Fibroblast of peridontal ligament (primary cell): ENCODE measurements at regions not wholly inside any gene's neighbourhood (a gene's known extent, or its start where the extent isn't known, plus 50 kb on each side); places are given as distances from the start of the nearest gene placed in this dataset.
"Not testable (repeated sequence)": the region's sequence is repeated elsewhere in the genome, so short reads cannot be mapped to it uniquely, and the experiment has no call there.

Source experiments
- DNase-seq: peaks from one replicate; pipeline ENCODE4 v3.0.0-alpha.2; 2010; ENCODE audit errors: extremely low read depth

DNA sequence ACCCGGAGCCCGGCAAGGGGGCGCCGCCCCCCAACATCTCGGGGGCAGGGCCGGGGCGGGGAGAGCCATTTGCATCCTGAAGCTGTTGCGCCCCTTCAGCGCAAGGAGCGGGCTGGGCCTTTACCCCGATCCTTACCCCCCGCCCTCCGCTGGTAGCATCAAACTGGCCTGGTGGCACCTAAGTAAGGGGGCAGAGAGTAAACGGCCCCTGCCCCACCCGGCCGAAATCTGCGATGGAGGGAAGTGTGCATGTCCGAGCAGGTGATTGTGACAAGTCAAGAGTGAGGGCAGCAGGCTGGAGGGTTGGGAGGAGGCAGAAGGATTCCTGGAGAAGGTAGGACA lies 101.2 kb downstream of the ESM1 start:
- no peak for DNase-seq

DNA sequence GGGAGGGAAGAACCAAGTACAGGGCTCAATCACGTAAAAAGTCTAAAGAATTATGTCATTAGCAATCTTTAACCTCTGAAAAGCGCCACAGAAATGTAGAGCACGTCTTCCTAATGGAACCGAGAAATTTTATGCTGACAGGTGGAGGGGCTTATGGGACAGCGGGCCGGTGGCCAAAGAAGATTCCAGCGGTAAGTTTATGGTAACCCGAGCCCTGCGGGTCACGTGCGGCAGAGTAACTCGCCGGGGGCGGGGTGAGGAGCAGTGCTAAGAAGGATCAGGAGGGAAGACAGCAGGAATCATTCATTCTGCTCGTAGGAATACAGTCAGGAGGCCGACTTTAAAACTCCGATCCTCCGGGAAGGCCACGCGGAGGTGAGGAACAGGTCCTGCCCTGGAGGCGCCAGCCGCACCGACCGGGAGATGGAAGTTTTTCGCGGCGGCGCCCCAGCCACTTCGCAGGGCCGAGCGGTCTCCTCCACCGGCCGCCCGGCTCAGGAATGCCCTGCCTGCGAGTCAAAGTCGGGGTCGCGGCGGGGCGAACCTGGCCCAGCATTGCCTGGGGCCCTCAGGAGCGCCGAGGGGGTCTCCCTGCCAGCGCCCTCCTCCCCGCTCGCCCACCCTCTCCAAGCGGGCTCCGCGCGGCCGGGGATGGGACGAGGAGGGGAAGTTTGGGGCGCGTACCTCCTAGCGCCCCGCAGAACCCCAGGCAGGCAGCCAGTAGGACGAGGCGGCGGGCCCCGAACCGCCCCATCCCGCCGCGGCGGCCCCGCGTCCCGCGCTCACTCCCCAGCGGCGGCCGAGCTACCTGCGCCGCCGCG lies 101.8 kb downstream of the ESM1 start:
- peak; percentile 47 for DNase-seq

DNA sequence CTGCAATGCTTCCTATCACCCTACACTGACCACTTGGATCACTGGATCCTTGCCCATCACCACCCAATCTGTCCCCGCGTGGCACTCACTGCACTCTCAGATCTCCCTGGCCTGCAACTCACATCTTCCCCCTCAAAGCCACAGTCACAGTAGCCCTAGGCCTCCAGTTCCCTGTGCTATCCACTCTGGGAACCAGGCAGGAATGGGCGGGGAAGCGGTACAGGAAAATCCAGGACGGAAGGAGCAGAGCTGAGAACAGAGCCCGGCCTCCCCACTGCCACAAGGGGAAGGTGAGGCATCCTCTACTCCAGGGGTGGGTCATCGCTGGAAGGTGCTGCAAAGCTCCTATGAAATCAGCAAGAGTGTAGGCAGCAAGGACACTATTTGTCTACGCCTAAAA lies 102.6 kb downstream of the ESM1 start:
- no peak for DNase-seq

DNA sequence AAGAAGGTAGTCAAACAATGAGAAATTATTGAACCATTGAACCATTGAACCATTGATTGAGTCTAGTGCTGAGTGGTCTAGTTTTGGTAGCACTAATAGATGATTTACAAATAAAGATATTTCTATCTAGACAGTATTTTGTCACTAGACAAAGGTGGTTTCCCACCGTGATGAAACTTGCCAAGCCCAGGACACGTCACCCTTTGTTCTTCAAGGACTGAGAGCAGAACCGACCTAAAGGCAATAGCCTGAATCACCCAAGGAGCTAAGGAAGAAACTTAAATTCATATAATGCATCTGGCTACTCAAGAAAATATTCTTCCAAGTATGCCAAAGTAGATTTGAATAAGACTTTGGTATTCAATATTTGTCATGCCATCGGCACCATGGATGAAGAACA lies 103.3 kb downstream of the ESM1 start:
- no peak for DNase-seq

DNA sequence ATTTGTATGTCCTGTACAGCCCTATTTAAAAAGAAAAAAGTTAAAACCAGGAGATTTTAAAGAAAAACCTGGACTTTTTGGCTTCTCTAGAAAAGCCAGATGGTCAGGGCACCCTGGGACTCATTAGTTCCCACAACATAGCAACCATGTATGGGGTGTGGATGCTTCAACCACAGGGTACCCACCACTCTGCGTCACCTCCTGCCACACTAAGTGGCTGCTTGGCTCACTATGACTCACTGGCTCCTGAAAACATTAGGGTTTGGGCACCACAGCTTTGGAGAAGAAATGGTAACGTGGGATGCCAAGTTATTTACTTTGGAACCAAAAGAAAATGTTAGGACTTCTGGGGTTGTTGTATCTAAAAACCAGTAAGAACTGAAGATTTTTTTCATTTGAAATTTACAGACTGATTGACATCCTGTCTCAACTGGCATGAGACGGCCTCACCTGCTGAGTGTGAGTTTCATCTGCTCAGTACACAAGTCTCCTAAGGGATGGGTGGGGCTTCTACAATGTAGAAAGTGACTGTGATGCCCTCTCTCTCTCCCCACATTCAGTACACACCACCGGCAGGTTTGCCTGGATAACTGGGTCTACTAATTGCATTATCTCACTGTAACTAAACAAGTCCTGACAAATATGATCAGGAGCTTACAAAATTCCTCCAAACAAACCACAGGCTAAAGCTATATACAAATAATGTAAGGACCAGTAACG lies 103.9 kb downstream of the ESM1 start:
- peak; percentile 54 for DNase-seq

DNA sequence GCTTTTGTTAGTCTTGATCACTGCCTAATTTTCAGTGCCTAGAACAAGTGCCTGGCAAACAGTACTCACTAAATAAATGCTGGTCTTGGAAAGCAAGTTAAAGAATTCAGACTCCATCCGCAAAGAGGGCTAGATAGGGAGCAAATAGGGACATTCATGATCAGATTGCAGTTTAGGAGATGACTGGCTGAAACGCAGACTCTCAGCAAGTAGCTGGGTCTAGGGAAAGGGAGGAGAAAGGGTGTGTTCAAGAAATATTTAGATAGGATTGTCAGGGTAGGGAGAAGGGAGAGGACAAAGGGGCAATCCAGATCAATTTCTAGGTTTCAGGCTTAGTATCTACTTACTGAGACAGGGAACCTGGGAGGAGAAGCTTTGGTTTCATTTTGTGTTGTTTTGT lies 108.4 kb downstream of the ESM1 start:
- no peak for DNase-seq

DNA sequence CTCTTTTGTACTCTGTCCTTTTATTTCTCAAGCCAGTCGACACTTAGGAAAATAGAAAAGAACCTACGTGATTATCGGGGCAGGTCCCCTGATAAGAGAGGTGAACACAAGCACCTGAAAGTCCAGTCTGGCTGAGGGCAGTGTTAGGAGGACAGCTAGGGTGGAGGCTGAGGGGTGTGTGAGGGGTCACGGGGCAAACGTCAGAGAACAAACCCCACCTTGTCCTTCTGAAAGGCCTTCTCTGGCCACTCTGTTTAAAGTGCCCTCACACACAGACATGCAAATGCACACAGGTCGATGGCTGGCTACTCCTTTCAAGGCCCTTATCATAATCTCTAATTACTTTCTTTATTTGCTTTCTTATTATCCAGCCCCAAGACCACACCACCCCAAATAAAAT lies 108.8 kb downstream of the ESM1 start:
- no peak for DNase-seq

DNA sequence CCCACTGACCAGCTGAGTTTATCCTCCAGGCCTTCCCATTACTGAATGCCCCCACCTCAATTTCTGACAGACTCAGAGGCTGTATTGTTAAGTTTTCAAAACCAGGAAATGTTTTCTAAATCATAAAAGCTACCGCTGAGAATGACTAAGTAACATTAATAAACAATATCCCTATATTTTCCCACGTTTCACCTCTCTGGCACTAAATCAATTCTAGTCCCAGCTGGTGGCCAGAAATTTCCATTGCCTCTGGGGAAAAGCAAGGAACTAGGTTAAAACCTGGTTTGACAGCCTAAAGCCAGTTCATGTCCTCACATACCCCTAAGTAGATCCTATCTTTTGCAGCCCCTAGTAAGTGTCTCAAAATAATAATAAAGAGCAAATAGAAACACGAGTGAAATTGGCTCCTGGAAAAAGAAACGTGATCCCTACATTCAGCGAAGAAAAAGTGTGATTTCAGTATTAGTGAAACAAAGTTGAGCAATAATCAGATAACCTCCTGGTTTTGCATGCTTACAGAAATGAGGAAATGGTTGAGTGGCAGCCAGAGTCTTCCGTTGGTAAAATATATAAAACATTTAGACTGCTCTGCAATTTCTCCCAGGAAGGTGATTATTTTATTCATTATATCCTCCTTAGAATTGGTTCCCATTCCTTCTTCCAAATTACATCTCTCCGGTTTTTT lies 110.9 kb downstream of the ESM1 start:
- DNase-seq, result peak; percentile 58

DNA sequence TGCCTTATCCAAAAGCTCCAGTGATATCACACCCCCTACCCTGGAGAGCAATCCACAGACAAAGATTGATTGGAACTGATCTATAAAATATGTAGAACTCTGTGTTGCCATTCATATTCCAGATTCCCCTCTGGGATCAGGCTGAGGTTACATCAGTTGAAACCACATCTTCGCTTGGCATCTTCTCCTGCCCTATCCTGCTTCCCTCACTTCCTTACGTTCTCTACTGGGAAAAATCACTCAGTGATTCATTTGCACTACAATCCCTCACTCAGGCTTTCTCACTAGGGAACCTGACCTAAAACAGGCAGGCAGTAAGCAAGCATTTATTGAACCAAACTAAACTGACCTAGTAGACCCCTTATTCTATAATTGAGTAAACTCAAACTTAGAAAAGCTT lies 111.7 kb downstream of the ESM1 start:
- peak; percentile 84 for DNase-seq

DNA sequence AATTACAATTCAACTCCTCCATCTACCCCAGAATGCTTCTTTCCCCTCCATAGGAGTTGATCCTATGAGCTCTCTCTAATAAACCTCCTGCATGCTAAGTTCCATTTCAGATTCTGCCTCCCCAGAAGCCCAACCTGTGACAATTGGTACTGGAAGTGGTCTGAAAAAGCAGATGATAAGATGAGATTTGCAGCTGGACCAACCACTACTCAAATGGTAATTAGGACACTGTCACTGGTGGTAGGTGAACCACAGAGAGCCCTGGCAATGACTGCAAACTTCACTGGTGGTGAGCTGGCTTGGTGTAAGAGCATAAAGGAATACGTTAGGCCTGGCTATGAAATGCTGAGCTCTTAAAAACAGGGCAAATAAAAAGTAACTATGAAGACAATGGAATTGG lies 112.6 kb downstream of the ESM1 start:
- DNase-seq, result no peak

DNA sequence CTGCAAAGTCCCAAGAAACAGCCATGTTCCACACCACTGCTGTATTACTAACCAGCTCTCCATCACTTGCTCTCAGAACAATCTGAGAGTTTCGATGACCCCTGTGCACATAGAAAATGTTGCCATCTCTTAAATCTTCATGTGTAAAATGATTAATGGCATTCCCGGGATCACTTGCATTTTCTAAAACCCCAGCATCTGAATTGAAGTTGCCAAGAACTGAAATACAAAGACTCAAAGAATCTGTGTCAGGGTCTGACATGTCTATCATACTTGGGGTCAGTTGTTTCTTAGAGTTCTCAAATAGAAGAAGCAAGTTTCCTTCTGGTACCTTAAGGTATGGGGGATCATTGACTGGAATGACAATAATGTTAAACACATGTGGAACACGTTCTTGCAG lies 115.1 kb downstream of the ESM1 start:
- no peak for DNase-seq

DNA sequence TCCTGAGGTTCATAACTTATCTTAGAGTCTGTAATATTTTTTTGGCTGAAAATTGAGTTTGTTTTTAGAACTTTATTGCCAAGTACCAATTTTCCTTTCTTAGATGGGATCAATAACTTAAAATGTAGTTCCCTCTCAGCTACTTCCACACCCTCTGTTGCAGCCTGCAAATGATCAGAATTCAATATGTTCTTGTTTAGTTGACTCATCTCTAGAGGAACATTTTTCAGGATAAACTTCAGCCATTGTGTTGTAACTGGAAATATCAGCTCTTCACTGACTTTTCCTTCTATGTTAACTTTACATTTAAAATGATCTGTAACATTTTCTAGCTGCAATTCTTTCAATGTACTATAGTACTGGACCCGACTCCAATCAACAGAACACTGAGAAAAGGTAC lies 115.7 kb downstream of the ESM1 start:
- peak; percentile 77 for DNase-seq

DNA sequence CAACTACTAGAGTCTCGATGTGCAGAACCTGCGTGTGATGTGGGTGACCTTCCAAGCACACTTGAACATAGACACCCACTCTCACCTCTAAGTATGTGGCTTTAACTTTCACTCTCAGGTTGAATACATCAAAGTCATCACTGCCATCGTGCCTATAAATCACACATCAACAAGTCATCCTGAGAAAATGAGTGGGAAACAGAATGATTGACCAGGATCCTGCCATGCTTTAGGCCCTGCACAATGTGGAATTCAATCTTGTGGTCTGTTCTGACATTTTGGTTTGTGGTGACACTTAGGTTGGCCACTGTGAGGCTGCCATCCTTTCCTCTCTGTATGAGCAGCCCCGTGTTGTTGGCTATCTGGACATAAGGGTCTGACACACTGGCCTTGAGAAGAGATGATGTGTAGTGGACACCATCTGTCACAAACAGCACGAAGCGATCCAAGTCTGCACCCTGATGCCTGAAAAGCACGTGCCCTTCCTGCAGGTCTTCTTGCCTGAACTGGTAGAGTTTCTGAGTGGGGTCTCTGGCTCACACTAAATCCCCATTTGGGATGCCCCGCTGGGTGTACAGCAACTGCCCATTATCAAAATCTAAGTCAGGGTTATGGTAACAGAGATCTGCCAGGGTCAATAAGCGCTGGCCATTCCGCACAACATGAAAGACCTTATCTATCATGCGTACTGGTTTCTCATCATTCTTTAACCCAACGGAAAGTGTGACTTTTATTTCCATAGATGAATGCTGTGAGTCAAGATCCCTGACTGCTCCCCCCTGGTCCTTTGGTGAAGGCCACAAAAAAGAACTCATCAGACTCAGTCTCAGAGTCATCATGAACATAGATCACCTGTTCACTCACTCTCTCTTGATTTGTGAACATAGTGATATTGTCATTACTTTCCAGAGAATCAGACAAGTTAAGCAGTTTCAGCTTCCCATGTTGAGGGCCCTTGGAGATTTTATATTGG lies 116.6 kb downstream of the ESM1 start:
- DNase-seq, result no peak

DNA sequence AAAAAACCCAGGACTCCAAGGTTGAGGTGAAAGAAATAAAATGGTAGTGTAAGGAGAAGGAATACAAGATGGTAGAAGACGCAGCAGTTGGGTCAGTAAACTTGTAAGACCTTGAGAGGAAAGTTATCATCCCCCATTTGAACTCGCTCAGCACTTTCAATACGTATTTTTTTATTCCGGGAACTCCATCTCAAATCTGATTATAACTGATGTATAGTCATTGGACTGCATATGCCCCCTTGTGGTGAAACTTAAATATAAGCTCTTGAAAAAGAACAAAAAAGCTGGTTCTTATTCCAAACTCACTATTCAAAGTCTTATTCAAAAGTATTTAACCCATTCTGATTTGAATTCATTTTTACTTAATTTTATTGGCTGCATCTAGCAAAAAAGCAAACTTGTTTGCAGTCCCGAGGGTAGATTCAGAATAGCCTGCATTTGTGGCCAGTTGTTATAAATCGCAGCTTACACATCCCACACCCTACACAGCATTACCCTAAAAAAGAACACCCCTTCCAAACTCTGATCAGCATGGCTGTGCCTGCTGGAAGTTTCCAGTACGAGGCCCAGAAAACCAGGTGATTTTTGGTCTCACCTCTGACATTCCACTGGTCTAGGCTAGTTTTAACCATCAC lies 118.0 kb downstream of the ESM1 start:
- DNase-seq, result peak; percentile 90

DNA sequence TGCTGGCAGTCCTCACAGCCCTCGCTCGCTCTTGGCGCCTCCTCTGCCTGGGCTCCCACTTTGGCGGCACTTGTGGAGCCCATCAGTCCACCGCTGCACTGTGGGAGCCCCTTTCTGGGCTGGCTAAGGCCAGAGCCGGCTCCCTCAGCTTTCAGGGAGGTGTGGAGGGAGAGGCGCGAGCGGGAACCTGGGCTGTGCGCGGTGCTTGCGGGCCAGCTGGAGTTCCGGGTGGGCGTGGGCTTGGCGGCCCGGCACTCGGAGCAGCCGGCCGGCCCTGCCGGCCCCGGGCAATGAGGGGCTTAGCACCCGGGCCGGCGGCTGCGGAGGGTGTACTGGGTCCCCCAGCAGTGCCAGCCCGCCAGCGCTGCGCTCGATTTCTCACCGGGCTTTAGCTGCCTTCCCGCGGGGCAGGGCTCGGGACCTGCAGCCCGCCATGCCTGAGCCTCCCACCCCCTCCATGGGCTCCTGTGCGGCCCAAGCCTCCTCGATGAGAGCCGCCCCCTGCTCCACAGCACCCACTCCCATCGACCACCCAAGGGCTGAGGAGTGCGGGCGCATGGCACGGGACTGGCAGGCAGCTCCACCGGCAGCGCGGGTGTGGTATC lies 120.4 kb downstream of the ESM1 start:
- not testable (repeated sequence) for DNase-seq

DNA sequence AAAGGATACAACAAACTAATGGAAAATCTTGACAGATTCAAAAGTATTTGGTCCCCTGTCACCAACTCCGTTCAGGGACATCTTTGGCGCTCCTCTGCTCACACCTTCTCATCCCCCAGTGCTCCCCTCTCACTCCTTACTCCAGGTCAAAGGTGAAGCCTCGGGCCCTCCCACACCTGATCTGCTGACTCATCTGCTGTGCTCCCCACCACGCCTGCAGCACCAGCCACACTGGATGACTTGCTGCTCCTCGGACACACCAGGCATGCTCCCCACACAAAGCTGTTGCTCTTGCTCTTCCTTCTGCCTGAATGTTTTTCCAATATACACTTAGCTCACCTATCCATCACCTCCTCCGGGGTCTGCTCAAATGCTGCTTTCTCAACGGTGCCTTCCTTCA lies 123.4 kb downstream of the ESM1 start:
- no peak for DNase-seq

DNA sequence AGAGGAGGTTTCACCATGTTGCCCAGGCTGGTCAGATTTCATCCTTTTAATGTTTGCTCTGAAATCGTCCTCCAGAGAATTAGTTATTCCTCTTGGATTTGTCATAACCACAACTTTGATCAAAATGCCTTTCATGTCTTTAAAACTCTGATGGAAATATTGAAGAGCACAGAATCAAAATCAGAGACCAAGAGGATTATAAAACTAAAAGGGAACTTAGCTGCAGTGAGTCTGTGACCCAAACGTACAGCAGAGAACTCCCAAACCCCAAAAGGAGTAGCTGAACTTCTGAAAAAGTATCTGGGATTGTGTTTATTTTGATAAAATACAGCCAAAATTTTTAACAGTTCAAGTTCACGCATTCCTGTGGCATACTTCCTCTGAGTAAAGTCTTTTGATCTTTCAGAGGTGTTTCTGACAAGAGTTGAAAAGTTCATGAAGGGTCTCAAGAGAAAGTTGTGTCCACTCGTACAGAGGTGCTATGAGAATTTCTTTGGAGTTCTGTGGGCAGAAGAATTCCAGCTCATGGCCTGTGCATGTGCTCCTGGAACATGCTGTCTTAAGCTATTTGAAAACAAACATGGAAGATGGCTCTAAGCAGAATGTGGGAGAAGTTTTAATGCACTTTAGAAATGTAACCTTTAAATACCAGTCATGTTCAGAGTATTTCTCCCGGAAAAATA lies 124.0 kb downstream of the ESM1 start:
- peak; percentile 87 for DNase-seq

DNA sequence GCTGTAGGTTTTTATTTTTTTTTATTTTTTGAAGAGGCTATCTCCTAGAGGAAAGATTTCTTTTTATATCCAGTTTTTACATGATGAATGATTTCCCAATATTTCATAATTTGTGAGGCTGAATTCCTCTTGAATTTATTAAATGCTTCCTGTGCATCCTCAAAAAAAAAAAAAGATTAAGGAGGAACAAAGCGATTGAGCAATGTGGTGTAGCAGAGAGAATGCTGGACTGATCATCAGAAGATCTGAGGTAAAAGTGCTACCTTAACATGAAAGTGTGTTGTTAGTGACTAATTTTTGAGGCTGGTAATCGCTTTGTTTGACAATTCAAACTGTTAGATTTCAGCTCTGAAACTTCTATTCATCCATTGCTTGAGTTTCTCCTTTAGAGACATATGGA lies 125.1 kb downstream of the ESM1 start:
- no peak for DNase-seq

DNA sequence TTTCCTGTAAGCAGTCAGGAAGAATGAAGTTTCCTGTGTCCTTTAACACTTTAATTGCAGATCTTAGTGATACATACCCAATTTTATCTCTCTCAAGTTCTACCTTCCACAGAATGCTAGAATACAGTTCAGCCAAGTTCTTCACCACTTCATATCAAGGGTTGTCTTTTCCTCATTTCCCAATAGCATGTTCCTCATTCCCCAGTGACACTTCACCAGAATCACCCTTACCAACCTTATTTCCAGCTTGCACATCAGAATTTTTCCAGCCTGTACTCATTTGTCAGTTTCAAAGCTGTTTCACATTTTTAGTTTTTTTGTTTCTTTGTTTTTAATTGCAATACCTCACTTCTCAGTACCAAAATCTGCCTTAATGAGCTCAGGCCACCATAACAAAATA lies 126.1 kb downstream of the ESM1 start:
- DNase-seq, result no peak

DNA sequence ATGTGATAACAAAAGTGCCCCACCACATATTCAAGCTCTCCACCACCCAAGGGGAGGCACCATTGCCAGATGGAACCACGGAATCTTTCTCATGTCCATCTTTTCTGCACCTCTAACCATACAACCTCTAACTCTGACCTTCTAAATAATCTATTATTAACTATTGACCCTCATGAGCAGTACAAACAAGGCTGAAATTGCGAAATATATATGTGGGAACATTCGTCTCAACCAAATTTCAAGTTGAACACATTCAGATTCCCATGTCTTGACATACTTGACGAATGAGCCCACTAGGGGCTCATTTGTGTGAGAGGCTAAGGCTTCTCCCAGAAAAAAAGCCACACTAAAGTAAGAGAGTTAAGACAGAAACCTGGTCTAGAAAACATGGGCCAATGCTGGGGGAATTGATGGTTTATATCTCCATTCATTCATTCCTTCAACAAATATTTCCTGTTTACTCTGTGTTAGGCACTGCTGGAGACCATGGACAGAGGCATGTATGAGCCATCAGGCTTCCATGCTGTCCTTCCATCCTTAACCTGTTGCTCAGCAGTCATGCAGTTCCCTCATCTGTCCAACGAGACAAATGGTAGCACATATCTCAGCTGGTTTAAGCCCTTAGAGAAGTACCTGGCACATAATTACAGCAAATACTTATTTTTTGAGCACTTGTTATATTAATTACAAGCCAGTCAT lies 130.4 kb downstream of the ESM1 start:
- DNase-seq, result no peak
